SKM-1 treated with dmso at 0.1 percent for 144 hours (cell line): ENCODE measurements at regions not wholly inside any gene's neighbourhood (a gene's known extent, or its start where the extent isn't known, plus 50 kb on each side); places are given as distances from the start of the nearest gene placed in this dataset.

Experiments used
- DNase-seq: peaks from one replicate; lab custom pipeline; 2025; ENCODE audit not compliant: unreplicated experiment; lab: John Stamatoyannopoulos, UW

DNA sequence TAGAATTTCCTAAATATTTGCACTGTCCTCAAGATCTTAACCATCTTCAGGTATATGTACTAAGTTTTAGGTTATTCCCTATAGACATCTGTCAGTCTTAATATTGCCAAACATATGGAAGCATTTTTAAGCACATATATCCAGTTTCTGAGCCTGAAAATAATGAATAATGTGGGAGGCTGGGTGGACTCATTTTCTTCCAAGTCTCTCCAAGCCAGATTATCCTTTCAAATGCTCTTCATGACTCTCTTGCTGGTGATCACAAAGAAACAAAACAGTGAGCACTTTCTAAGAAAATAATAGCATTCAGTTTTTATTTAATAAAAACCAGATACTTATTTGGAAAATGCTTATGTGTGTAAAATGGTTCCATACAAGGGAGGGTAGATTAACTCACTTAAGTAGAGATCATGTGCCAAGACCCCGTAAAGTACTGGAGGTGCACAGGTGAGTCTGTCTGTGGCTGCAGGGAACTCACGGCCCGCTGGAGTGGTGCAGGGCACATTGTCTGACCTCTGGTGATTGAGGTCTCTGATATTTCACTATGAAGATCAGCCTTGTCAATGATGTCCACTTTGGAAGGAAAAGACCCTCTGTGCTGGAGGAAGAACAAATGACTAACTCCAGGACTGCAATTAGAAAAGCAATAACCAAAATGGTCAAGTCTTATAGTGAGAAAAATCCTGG, 161.6 kb downstream of the TMEM18 start:
- no peak for DNase-seq

DNA sequence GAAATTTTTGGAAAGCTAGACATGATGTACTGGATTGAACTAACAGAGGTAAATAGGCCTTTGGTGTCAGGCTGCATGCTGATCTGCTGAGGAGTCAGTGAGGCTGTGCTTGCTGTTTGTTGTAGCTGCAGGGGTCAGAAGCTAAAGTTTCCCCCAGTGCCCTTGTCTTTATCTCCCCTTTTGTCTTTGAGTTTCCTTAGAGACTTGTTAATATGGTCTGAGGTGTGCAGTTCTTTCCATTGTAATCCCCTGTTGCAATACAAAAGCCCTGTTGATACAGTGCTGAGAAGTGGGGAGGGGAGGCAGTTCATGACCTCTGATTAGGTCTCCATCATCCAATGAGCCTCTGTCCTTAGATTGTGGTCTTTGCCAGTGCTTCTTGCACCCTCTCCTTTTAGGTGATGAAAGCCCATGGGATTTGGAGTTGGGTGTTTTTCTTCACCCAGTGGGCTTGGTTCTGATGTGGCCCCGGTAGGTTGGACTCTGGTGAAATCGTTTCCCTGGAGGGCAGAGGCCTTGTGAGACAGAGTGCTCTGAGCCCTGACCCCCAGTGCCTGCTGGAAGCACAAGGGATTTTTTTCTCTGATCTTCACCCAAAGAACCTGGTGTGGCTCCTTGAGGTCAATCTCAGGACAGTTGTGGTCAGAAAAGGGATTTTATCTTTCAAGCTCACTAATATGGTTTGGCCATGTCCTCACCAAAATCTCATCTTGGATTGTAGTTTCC, 163.1 kb downstream of the TMEM18 start:
- no peak for DNase-seq

DNA sequence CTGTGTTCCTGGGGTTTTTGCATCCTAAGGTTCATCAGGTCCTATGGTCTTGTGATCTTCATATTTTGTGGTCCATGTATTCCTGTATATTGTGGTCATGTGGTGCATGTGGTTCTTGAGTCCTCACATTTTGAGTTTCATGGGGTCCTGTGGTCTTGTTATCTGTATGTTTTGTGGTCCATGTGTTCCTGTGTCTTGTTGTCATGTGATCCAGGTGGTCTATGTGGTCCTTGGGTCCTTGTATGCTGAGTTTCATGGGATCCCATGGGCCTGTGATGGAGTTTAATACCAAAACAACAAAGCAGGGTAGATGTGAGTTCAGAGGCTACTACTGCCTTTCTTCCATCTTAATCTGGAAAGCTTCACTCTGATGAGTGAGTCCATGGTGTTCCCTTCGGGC, 166.4 kb downstream of the TMEM18 start:
- no peak for DNase-seq

GRCh38 chr2:509888-510287, 167.3 kb downstream of the TMEM18 start:
- no peak for DNase-seq

DNA sequence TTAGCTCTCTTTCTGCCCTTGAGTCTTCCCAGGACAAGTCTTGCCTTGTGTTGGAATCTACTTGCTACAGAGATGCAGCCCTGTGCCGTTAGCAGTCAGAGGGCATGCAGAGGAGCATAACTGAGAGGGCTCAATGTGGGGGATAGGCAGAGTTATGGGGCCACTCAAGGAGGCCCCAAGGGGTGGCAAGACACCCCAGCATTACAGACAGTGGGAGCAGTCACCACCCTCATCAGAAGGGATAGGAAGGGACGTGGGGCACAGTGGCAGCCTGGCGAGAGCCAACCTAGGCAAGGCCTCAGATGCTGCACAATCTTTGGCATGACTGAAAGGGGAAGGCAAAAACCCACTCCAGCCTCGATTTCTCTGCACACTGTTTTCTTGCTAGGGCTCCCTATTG, 169.1 kb downstream of the TMEM18 start:
- no peak for DNase-seq

GRCh38 chr2:506866-507265, 170.3 kb downstream of the TMEM18 start:
- no peak for DNase-seq

GRCh38 chr2:506451-506850, 170.8 kb downstream of the TMEM18 start:
- DNase-seq = no peak

DNA sequence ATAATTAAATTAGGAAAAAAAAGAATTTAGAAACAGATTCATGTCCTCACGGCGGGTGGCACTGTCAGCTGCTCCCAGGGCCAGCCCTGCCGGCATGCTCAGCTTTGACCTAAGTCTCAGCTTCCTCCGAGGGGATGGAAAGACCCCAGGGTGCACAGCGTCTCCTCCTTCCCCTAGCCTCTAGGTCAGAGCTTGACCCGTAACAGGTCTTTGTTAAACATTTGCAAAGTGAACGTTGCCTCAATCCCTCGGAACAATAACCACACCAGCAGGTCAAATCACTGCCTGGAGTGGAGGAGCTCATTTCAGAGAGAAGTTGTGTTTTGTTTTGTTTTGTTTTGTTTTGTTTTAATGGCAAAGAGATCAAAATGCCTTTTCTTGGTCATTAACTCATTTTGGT, 171.3 kb downstream of the TMEM18 start:
- no peak for DNase-seq

- no peak for DNase-seq
These were observed 173.8 kb downstream of the TMEM18 start for GRCh38 chr2:503288-503999.

DNA sequence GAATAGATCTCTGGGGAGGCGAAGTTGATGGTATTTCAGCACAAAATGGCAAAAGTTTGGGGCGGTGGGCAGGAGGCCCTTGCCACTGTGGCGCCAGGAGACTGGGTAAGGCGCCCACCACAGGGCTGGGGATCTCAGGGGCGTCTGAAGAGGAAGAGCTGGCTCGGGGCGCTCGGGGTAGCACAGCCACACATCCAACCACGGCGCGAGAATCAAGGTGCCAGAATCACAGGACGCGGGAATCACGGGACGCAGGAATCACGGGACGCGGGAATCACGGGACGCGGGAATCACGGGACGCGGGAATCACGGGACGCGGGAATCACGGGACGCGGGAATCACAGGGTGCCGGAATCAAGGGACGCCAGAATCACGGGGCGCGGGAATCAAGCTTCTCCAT, 174.4 kb downstream of the TMEM18 start:
- no peak for DNase-seq

DNA sequence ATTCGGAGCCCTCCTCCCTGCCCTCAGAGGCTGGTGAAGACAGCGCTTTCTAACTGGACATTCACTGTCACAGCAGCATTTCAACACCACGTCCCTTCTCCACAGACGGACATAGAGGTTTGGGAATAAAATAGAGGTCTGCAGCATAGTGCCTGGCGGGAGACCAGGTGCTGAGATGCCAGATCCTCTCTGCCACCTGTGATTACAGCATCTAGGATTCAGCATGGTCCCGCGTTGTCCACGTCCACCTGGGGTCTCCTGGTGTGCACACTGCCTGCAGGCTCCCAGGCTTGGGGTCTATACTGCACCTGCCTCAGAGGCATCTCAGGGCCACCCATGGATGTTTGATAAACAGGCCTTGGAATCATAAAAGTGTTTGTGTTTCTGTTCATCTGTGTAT, 175.5 kb downstream of the TMEM18 start:
- DNase-seq = no peak

GRCh38 chr2:501130-501529, 176.1 kb downstream of the TMEM18 start:
- no peak for DNase-seq

- DNase-seq = no peak
These were observed 177.5 kb downstream of the TMEM18 start for GRCh38 chr2:499726-500125.

DNA sequence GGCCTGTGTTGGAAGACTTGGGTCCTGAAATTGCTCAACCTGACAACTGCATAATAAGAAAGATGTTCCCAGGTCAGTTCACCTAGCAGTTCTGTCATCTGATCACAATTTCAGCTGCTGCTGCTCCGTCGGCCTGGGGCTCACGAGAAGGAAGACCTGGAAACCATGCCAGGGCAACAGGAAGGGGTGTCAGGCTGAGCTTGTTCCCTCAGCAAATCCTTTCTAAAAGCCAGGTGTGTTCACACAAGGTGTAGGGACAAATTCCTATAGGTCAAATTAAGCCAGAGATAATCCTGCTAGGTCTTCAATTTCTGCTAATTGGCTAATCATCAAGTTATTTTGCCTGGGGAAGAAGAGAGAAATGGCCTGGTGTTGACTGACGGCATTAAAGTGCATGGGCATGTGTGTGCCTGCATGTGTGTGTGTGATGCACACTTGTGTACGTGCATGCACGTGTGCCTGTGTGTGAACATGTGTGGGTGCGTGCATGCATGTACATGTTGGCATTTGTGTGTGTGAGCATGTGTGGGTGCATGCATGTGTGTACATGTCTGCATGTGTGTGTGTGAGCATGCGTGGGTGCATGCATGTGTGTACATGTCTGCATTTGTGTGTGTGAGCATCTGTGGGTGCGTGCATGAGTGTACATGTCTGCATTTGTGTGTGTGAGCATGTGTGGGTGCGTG, 178.6 kb downstream of the TMEM18 start:
- no peak for DNase-seq

- DNase-seq = no peak
These were observed 179.3 kb downstream of the TMEM18 start for GRCh38 chr2:497770-498492.

DNA sequence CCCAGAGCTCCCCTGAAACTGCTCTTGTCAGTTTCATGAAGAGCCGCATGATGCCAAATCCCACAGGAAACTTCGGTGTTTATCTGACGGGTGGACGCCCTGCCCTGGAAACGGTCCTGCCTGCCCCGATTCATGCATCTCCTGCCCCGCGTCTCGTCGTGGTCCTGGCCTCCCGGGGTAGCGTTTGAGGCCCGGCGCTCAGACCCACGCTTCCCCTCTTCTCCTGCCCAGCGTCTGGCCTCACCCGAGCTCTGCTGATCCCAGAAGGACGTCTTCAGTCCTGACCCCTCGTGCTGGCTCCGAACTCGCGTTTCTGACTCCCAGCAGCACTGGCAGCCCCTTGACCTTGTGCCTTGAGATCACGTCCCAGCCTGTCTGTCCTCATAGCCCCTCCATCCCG, 180.5 kb downstream of the TMEM18 start:
- no peak for DNase-seq

DNA sequence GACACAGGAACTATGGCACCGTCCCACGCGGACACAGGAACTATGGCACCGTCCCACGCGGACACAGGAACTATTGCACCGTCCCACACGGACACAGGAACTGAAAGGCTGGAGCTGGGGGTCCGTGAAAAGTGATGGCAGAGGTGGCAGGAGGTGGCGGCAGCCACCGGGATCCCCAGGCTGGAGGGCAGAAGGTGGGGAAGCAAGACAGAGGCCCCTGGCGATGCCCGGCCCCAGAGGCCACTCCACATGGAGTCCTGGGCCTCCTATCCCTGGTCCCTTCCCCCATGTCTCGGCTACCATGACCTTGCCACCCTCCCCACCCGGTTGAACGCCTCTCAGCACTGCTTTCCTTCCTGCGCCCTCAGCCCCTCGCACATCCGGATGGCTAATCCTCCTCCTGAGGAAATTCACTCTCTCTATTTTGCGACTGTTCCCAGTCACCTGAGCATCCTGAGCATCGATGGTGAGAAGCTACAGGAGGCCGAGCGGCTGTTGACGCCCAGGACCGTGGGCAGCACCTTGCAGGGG, 181.4 kb downstream of the TMEM18 start:
- no peak for DNase-seq

DNA sequence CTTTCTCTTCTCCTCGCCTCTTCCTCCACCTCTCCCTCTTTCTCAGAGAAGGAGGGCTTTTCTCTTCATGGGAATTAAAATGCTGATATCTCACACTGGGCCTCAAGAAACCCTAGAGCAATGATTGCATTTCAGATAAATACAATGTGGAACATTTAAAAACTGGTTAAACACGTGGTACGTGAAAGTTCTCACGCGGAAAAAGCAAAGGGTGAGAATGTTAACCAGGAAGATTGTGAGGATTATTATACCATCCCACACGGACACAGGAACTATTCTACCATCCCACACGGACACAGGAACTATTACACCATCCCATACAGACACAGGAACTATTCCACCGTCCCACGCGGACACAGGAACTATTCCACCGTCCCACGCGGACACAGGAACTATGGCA, 182.4 kb downstream of the TMEM18 start:
- DNase-seq = no peak

GRCh38 chr2:493228-493627, 184.0 kb downstream of the TMEM18 start:
- DNase-seq = no peak

DNA sequence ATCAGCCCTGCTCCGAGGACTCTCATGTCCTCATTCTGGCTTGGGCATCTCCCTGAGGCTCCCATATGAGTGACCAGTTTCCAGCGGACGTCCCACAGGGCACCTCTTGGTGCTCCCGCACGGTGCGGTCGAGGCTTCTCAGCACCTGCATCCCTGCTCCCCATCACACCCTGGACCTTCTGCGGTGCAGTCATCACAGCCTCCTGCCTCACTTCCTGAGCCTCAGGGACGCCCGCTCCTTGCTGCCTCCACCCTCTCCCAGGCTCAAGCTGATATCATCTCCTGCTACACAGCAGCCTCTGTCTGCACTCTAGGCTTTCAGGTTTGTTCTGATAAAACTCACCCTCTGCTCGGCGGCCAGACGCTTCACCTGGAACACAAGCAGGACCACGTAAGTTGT, 185.0 kb downstream of the TMEM18 start:
- DNase-seq = no peak

GRCh38 chr2:489838-490237, 187.4 kb downstream of the TMEM18 start:
- DNase-seq = no peak
